IMR-90 (cell line): ENCODE measurements at regions not wholly inside any gene's neighbourhood (a gene's known extent, or its start where the extent isn't known, plus 50 kb on each side); places are given as distances from the start of the nearest gene placed in this dataset.

Experiments used
- CEBPB ChIP-seq: IDR thresholded peaks from 2 replicates; pipeline ENCODE4 v1.6.1; 2012; ENCODE audit warnings: low read depth, low read length, improper control_type of control experiment
- CTCF ChIP-seq: conservative IDR thresholded peaks from 2 replicates; pipeline ENCODE4 v1.5.1; 2012; ENCODE audit warnings: mild to moderate bottlenecking, low read depth, low read length, improper control_type of control experiment
- FOS ChIP-seq: fragments of 150-350 bp; IDR thresholded peaks from 2 replicates; pipeline ENCODE4 v1.6.1; 2016; ENCODE audit warnings: low read depth, low read length
- MAFK ChIP-seq: IDR thresholded peaks from 2 replicates; pipeline ENCODE4 v1.6.1; 2012; ENCODE audit warnings: low read depth, low read length, improper control_type of control experiment
- MAZ ChIP-seq: IDR thresholded peaks from 2 replicates; pipeline ENCODE4 v1.6.1; 2012; ENCODE audit warnings: low read depth, mild to moderate bottlenecking, low read length, improper control_type of control experiment, moderate library complexity, borderline replicate concordance
- MXI1 ChIP-seq: IDR thresholded peaks from 2 replicates; pipeline ENCODE4 v1.6.1; 2012; ENCODE audit warnings: low read depth, mild to moderate bottlenecking, low read length, moderate library complexity, borderline replicate concordance
- NFE2L2 ChIP-seq: fragments of 150-350 bp; IDR thresholded peaks from 2 replicates; pipeline ENCODE4 v1.6.1; 2016; ENCODE audit warnings: low read depth, mild to moderate bottlenecking, low read length
- POLR2A ChIP-seq: IDR thresholded peaks from 2 replicates; pipeline ENCODE4 v1.6.1; 2012; ENCODE audit warnings: mild to moderate bottlenecking, low read depth, low read length
- RAD21 ChIP-seq: IDR thresholded peaks from 2 replicates; pipeline ENCODE4 v1.6.1; 2012; ENCODE audit warnings: low read length, improper control_type of control experiment
- RCOR1 ChIP-seq: IDR thresholded peaks from 2 replicates; pipeline ENCODE4 v1.6.1; 2012; ENCODE audit warnings: mild to moderate bottlenecking, low read length, improper control_type of control experiment; ENCODE audit not compliant: insufficient replicate concordance
- RFX5 ChIP-seq: IDR thresholded peaks from 2 replicates; pipeline ENCODE4 v1.8.0; 2012; ENCODE audit warnings: low read depth, mild to moderate bottlenecking, low read length, moderate library complexity
- USF2 ChIP-seq: fragments of 150-350 bp; IDR thresholded peaks from 2 replicates; pipeline ENCODE4 v1.6.1; 2017; ENCODE audit warnings: mild to moderate bottlenecking, antibody characterized with exemption, low read length, low read depth

- TF ChIP-seq USF2 (no peak), RAD21 (no peak), CTCF (no peak), FOS (no peak), POLR2A (no peak), MAFK (no peak), RCOR1 (no peak), RFX5 (no peak), MAZ (no peak), MXI1 (no peak), CEBPB (no peak), NFE2L2 (no peak)
Measured at GRCh38 chr4:162727766-162728165, 438.9 kb downstream of the NAF1 start.
